Liver (tissue), 8 donors: ENCODE measurements at regions not wholly inside any gene's neighbourhood (a gene's known extent, or its start where the extent isn't known, plus 50 kb on each side); places are given as distances from the start of the nearest gene placed in this dataset.

Source experiments
- DNase-seq: peaks from one replicate; pipeline ENCODE4 v3.0.0-alpha.2; 2017; ENCODE audit warnings: low spot score
- H3K27ac ChIP-seq, 2 donors: one replicate each; pipeline ENCODE4 v1.7.0; 2013; ENCODE audit warnings: inconsistent platforms in 2 of 2, low read length in 2 of 2, control low read depth in 1 of 2, low read depth in 1 of 2, mild to moderate bottlenecking in 1 of 2
- H3K27me3 ChIP-seq, 4 donors: one replicate each; pipeline versions ENCODE4 v1.6.1 to v1.7.0; 2013; ENCODE audit warnings: low read length in 3 of 4, inconsistent platforms in 1 of 4, mild to moderate bottlenecking in 1 of 4, moderate library complexity in 1 of 4; ENCODE audit not compliant: control insufficient read depth in 4 of 4, insufficient read depth in 4 of 4
- H3K36me3 ChIP-seq, 4 donors: one replicate each; pipeline versions ENCODE4 v1.6.1 to v1.7.0; 2013; ENCODE audit warnings: low read length in 3 of 4, mild to moderate bottlenecking in 3 of 4, low read depth in 1 of 4, moderate library complexity in 1 of 4; ENCODE audit not compliant: control insufficient read depth in 4 of 4, insufficient read depth in 3 of 4
- H3K4me1 ChIP-seq, 4 donors: one replicate each; pipeline versions ENCODE4 v1.6.1 to v1.7.0; 2013; ENCODE audit warnings: low read length in 3 of 4, mild to moderate bottlenecking in 3 of 4, moderate library complexity in 1 of 4; ENCODE audit not compliant: control insufficient read depth in 4 of 4, insufficient read depth in 4 of 4
- H3K4me3 ChIP-seq, 3 donors: one replicate each; pipeline versions ENCODE4 v1.6.1 to v1.7.0; 2013; ENCODE audit warnings: low read length in 3 of 3, control low read depth in 1 of 3, low read depth in 1 of 3, mild to moderate bottlenecking in 1 of 3
- H3K9ac ChIP-seq, 2 donors: one replicate each; pipeline ENCODE4 v1.7.0; 2013; ENCODE audit warnings: low read length in 2 of 2, mild to moderate bottlenecking in 2 of 2, moderate library complexity in 2 of 2, control low read depth in 1 of 2, low read depth in 1 of 2
- H3K9me3 ChIP-seq, 4 donors: one replicate each; pipeline versions ENCODE4 v1.6.1 to v1.7.0; 2013; ENCODE audit warnings: low read length in 3 of 4; ENCODE audit not compliant: control insufficient read depth in 4 of 4
- EGR1 ChIP-seq, 2 donors: IDR thresholded peaks; 2 replicates each; pipeline ENCODE4 v1.6.1; 2016 to 2018; ENCODE audit warnings: antibody characterized with exemption in 2 of 2, low read depth in 2 of 2
- FOXA1 ChIP-seq: IDR thresholded peaks from 2 replicates; pipeline ENCODE4 v1.6.1; 2016; ENCODE audit warnings: antibody characterized with exemption
- FOXA2 ChIP-seq: IDR thresholded peaks from 2 replicates; pipeline ENCODE4 v1.6.1; 2016; ENCODE audit warnings: antibody characterized with exemption
- GABPA ChIP-seq, 2 donors: IDR thresholded peaks in 1 of 2; conservative IDR thresholded peaks in 1 of 2; 2 replicates each; pipeline ENCODE4 v1.6.1; 2016; ENCODE audit warnings: antibody characterized with exemption in 2 of 2, mild to moderate bottlenecking in 1 of 2, moderate library complexity in 1 of 2
- HNF4A ChIP-seq, 2 donors: conservative IDR thresholded peaks; 2 replicates each; pipeline ENCODE4 v1.6.1; 2016; ENCODE audit warnings: antibody characterized with exemption in 2 of 2, mild to moderate bottlenecking in 2 of 2
- HNF4G ChIP-seq: IDR thresholded peaks from 2 replicates; pipeline ENCODE4 v1.6.1; 2016; ENCODE audit warnings: antibody characterized with exemption
- JUND ChIP-seq, 2 donors: IDR thresholded peaks; 2 replicates each; pipeline ENCODE4 v1.6.1; 2016; ENCODE audit warnings: antibody characterized with exemption in 2 of 2
- NR2F2 ChIP-seq: IDR thresholded peaks from 2 replicates; pipeline ENCODE4 v1.6.1; 2016; ENCODE audit warnings: antibody characterized with exemption
- RAD21 ChIP-seq, 2 donors: IDR thresholded peaks; 2 replicates each; pipeline ENCODE4 v1.6.1; 2016; ENCODE audit warnings: antibody characterized with exemption in 2 of 2, mild to moderate bottlenecking in 2 of 2
- RXRA ChIP-seq, 2 donors: IDR thresholded peaks; 2 replicates each; pipeline ENCODE4 v1.6.1; 2017 to 2018; ENCODE audit warnings: antibody characterized with exemption in 2 of 2, mild to moderate bottlenecking in 1 of 2
- SP1 ChIP-seq: IDR thresholded peaks from 2 replicates; pipeline ENCODE4 v1.6.1; 2018; ENCODE audit warnings: antibody characterized with exemption, mild to moderate bottlenecking
- TAF1 ChIP-seq: conservative IDR thresholded peaks from 2 replicates; pipeline ENCODE4 v1.6.1; 2016; ENCODE audit warnings: antibody characterized with exemption, mild to moderate bottlenecking
- YY1 ChIP-seq: IDR thresholded peaks from 2 replicates; pipeline ENCODE4 v1.6.1; 2016; ENCODE audit warnings: antibody characterized with exemption, mild to moderate bottlenecking
- WGBS: extraction: QIAGEN DNeasy Blood & Tissue Kit; methylation state at CpG from one replicate; pipeline ENCODE4 v1.1.7; 2013; 5-methylcytosine and 5-hydroxymethylcytosine counted together
- TF ChIP-seq, protein P1 (sequence below): fragments of 150-350 bp; IDR thresholded peaks from 2 replicates; pipeline ENCODE4 v1.5.1; 2017; ENCODE audit warnings: improper control_type of control experiment, low read depth, low read length; ENCODE audit not compliant: missing input control
- TF ChIP-seq, protein P2 (sequence below): IDR thresholded peaks from 2 replicates; pipeline ENCODE4 v1.6.1; 2016; ENCODE audit warnings: antibody characterized with exemption
- TF ChIP-seq, protein P3 (sequence below): IDR thresholded peaks from 2 replicates; pipeline ENCODE4 v1.6.1; 2016; ENCODE audit warnings: antibody characterized with exemption, mild to moderate bottlenecking
- TF ChIP-seq, protein P4 (sequence below): IDR thresholded peaks from 2 replicates; pipeline ENCODE4 v1.6.1; 2016; ENCODE audit warnings: antibody characterized with exemption
- TF ChIP-seq, protein P5 (sequence below): IDR thresholded peaks from 2 replicates; pipeline ENCODE4 v1.6.1; 2016; ENCODE audit warnings: antibody characterized with exemption
- donor health status: healthy.
- donor health status: healthy.
- donor health status: healthy.
- donor health status: healthy.
- donor health status: healthy.

DNA sequence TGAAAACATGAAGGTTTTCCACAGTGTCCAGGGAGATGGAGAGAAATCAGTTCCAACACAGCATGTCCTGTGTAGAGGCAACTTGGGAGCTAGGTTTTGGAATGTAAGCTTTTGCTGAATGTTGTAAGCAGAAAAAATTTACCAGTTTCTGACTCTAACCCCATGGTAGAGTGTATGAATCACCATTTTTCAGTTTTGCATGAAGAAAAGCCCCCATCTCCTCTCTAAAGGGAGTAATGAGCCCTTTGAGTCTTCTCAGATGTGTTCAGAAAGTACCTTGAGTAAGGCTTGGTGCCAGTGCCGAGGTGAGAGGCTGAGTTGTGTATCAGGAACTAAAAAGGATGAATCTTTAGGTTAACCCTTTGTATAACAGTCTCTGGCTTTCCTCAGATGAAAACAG, 96.2 kb downstream of the ADRB2 start:
- H3K4me3 ChIP-seq = no peak overlapping the region
- DNase-seq = no peak
- no peak overlapping the region for H3K27ac ChIP-seq
- TF ChIP-seq JUND (IDR thresholded peaks at IDR 0.05) (no peak), FOXA2 (no peak), SP1 (no peak), RAD21 (IDR thresholded peaks at IDR 0.05) (no peak), RXRA (IDR thresholded peaks at IDR 0.05) (no peak), TAF1 (no peak), HNF4A (conservative IDR thresholded peaks at IDR 0.05) (no peak), HNF4G (no peak), NR2F2 (no peak), YY1 (no peak), FOXA1 (no peak), EGR1 (IDR thresholded peaks at IDR 0.05; ENCODE audit: low read depth in 2 of 2) (no peak), GABPA (IDR thresholded peaks at IDR 0.05 in 1 of 2, conservative IDR thresholded peaks at IDR 0.05 in 1 of 2) (no peak)
- TF ChIP-seq, protein P1, sequence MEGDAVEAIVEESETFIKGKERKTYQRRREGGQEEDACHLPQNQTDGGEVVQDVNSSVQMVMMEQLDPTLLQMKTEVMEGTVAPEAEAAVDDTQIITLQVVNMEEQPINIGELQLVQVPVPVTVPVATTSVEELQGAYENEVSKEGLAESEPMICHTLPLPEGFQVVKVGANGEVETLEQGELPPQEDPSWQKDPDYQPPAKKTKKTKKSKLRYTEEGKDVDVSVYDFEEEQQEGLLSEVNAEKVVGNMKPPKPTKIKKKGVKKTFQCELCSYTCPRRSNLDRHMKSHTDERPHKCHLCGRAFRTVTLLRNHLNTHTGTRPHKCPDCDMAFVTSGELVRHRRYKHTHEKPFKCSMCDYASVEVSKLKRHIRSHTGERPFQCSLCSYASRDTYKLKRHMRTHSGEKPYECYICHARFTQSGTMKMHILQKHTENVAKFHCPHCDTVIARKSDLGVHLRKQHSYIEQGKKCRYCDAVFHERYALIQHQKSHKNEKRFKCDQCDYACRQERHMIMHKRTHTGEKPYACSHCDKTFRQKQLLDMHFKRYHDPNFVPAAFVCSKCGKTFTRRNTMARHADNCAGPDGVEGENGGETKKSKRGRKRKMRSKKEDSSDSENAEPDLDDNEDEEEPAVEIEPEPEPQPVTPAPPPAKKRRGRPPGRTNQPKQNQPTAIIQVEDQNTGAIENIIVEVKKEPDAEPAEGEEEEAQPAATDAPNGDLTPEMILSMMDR = no peak
- TF ChIP-seq, protein P2, sequence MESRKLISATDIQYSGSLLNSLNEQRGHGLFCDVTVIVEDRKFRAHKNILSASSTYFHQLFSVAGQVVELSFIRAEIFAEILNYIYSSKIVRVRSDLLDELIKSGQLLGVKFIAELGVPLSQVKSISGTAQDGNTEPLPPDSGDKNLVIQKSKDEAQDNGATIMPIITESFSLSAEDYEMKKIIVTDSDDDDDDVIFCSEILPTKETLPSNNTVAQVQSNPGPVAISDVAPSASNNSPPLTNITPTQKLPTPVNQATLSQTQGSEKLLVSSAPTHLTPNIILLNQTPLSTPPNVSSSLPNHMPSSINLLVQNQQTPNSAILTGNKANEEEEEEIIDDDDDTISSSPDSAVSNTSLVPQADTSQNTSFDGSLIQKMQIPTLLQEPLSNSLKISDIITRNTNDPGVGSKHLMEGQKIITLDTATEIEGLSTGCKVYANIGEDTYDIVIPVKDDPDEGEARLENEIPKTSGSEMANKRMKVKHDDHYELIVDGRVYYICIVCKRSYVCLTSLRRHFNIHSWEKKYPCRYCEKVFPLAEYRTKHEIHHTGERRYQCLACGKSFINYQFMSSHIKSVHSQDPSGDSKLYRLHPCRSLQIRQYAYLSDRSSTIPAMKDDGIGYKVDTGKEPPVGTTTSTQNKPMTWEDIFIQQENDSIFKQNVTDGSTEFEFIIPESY = no peak
- TF ChIP-seq, protein P3, sequence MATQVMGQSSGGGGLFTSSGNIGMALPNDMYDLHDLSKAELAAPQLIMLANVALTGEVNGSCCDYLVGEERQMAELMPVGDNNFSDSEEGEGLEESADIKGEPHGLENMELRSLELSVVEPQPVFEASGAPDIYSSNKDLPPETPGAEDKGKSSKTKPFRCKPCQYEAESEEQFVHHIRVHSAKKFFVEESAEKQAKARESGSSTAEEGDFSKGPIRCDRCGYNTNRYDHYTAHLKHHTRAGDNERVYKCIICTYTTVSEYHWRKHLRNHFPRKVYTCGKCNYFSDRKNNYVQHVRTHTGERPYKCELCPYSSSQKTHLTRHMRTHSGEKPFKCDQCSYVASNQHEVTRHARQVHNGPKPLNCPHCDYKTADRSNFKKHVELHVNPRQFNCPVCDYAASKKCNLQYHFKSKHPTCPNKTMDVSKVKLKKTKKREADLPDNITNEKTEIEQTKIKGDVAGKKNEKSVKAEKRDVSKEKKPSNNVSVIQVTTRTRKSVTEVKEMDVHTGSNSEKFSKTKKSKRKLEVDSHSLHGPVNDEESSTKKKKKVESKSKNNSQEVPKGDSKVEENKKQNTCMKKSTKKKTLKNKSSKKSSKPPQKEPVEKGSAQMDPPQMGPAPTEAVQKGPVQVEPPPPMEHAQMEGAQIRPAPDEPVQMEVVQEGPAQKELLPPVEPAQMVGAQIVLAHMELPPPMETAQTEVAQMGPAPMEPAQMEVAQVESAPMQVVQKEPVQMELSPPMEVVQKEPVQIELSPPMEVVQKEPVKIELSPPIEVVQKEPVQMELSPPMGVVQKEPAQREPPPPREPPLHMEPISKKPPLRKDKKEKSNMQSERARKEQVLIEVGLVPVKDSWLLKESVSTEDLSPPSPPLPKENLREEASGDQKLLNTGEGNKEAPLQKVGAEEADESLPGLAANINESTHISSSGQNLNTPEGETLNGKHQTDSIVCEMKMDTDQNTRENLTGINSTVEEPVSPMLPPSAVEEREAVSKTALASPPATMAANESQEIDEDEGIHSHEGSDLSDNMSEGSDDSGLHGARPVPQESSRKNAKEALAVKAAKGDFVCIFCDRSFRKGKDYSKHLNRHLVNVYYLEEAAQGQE = no peak
- TF ChIP-seq, protein P4, sequence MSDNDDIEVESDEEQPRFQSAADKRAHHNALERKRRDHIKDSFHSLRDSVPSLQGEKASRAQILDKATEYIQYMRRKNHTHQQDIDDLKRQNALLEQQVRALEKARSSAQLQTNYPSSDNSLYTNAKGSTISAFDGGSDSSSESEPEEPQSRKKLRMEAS = no peak
- TF ChIP-seq, protein P5, sequence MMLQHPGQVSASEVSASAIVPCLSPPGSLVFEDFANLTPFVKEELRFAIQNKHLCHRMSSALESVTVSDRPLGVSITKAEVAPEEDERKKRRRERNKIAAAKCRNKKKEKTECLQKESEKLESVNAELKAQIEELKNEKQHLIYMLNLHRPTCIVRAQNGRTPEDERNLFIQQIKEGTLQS = no peak
- no peaks in the 10 kb centered on the region for H3K4me1 ChIP-seq
- no peaks in the 10 kb centered on the region for H3K36me3 ChIP-seq
- H3K9ac ChIP-seq = no peak overlapping the region
- H3K9me3 ChIP-seq = no peaks in the 10 kb centered on the region
- 45% methylated on average over 1 of the region's 1 CpG for WGBS
- H3K27me3 ChIP-seq = no peaks in the 10 kb centered on the region
